ENCODE measurements at regions not wholly inside any gene's neighbourhood (a gene's known extent, or its start where the extent isn't known, plus 50 kb on each side); places are given as distances from the start of the nearest gene placed in this dataset.

- intact Hi-C loops (cut with micrococcal nuclease; ENCODE audit: unreplicated experiment), result no loop called here
- Mint-ChIP-seq H3K9me3 (ENCODE audit: low read depth, unreplicated experiment) (peaks cover 9% of the 10 kb centered on the region), H3K27me3 (ENCODE audit: unreplicated experiment) (peaks cover 84% of the 10 kb centered on the region), H3K36me3 (ENCODE audit: insufficient read depth, unreplicated experiment) (no peaks in the 10 kb centered on the region), H3K4me3 (ENCODE audit: low read depth, unreplicated experiment) (no peak overlapping the region), H3K27ac (ENCODE audit: unreplicated experiment) (no peak overlapping the region), H3K4me1 (ENCODE audit: low read depth, unreplicated experiment) (no peaks in the 10 kb centered on the region)
- TF ChIP-seq CTCF (IDR thresholded peaks at IDR 0.05; ENCODE audit: unreplicated experiment), result no peak
- CTCF ChIA-PET, result no interaction called here
- DNase-seq, result no peak
- BruUV-seq (replicated peaks), result no TSS peak
These were observed 167.6 kb downstream of the TLE3 start for GRCh38 chr15:69929905-69930630.

- H3K27ac Mint-ChIP-seq (ENCODE audit: unreplicated experiment), result no peak overlapping the region
- intact Hi-C loops (cut with micrococcal nuclease; ENCODE audit: unreplicated experiment), result no loop called here
- H3K4me3 Mint-ChIP-seq (ENCODE audit: low read depth, unreplicated experiment), result no peak overlapping the region
- no peak for DNase-seq
- TF ChIP-seq CTCF (IDR thresholded peaks at IDR 0.05; ENCODE audit: unreplicated experiment), result no peak
- no TSS peak for BruUV-seq (replicated peaks)
- H3K9me3 Mint-ChIP-seq (ENCODE audit: low read depth, unreplicated experiment), result peaks cover 9% of the 10 kb centered on the region
- no peaks in the 10 kb centered on the region for H3K4me1 Mint-ChIP-seq (ENCODE audit: low read depth, unreplicated experiment)
- CTCF ChIA-PET, result no interaction called here
- H3K36me3 Mint-ChIP-seq (ENCODE audit: insufficient read depth, unreplicated experiment), result no peaks in the 10 kb centered on the region
- H3K27me3 Mint-ChIP-seq (ENCODE audit: unreplicated experiment), result peaks cover 90% of the 10 kb centered on the region
These were observed 167.0 kb downstream of the TLE3 start for GRCh38 chr15:69930754-69931153.

- H3K36me3 Mint-ChIP-seq (ENCODE audit: insufficient read depth, unreplicated experiment), result no peaks in the 10 kb centered on the region
- BruUV-seq (replicated peaks), result no TSS peak
- CTCF ChIA-PET, result no interaction called here
- H3K4me3 Mint-ChIP-seq (ENCODE audit: low read depth, unreplicated experiment), result no peak overlapping the region
- no peak for DNase-seq
- H3K4me1 Mint-ChIP-seq (ENCODE audit: low read depth, unreplicated experiment), result no peaks in the 10 kb centered on the region
- no peak overlapping the region for H3K27ac Mint-ChIP-seq (ENCODE audit: unreplicated experiment)
- TF ChIP-seq CTCF (IDR thresholded peaks at IDR 0.05; ENCODE audit: unreplicated experiment), result no peak
- peaks cover 9% of the 10 kb centered on the region for H3K9me3 Mint-ChIP-seq (ENCODE audit: low read depth, unreplicated experiment)
- intact Hi-C loops (cut with micrococcal nuclease; ENCODE audit: unreplicated experiment), result no loop called here
- H3K27me3 Mint-ChIP-seq (ENCODE audit: unreplicated experiment), result peaks cover 94% of the 10 kb centered on the region
These were observed 166.6 kb downstream of the TLE3 start for GRCh38 chr15:69931156-69931555.

- H3K9me3 Mint-ChIP-seq (ENCODE audit: low read depth, unreplicated experiment), result peaks cover 2% of the 10 kb centered on the region
- no peak for TF ChIP-seq CTCF (IDR thresholded peaks at IDR 0.05; ENCODE audit: unreplicated experiment)
- H3K4me3 Mint-ChIP-seq (ENCODE audit: low read depth, unreplicated experiment), result no peak overlapping the region
- H3K27ac Mint-ChIP-seq (ENCODE audit: unreplicated experiment), result no peak overlapping the region
- BruUV-seq (replicated peaks), result no TSS peak
- DNase-seq, result no peak
- CTCF ChIA-PET, result no interaction called here
- H3K27me3 Mint-ChIP-seq (ENCODE audit: unreplicated experiment), result peaks cover 97% of the 10 kb centered on the region
- H3K4me1 Mint-ChIP-seq (ENCODE audit: low read depth, unreplicated experiment), result no peaks in the 10 kb centered on the region
- intact Hi-C loops (cut with micrococcal nuclease; ENCODE audit: unreplicated experiment), result no loop called here
- H3K36me3 Mint-ChIP-seq (ENCODE audit: insufficient read depth, unreplicated experiment), result no peaks in the 10 kb centered on the region
These were observed 163.1 kb downstream of the TLE3 start for GRCh38 chr15:69934607-69935006.

All from Calu3 (cell line).